Neuronal stem cell (in vitro differentiated cells): ENCODE measurements at regions not wholly inside any gene's neighbourhood (a gene's known extent, or its start where the extent isn't known, plus 50 kb on each side); places are given as distances from the start of the nearest gene placed in this dataset.

Experiments
- DNase-seq: peaks from one replicate; pipeline ENCODE4 v3.0.0-alpha.2; 2013; ENCODE audit warnings: low spot score
- H2AFZ ChIP-seq: one replicate; pipeline ENCODE4 v1.6.1; 2013; ENCODE audit warnings: mild to moderate bottlenecking, low read length, inconsistent platforms
- H2AK5ac ChIP-seq: 2 replicates; pipeline ENCODE4 v1.6.1; 2013; ENCODE audit warnings: low read depth, mild to moderate bottlenecking, inconsistent platforms, low read length, moderate library complexity, mixed read lengths
- H2BK120ac ChIP-seq: 2 replicates; pipeline ENCODE4 v1.6.1; 2013; ENCODE audit warnings: low read depth, mild to moderate bottlenecking, inconsistent platforms, low read length, moderate library complexity, mixed read lengths
- H2BK12ac ChIP-seq: one replicate; pipeline ENCODE4 v1.6.1; 2013; ENCODE audit warnings: low read length, inconsistent platforms
- H2BK15ac ChIP-seq: 2 replicates; pipeline ENCODE4 v1.6.1; 2013; ENCODE audit warnings: mild to moderate bottlenecking, low read length, inconsistent platforms, mixed read lengths
- H2BK5ac ChIP-seq: one replicate; pipeline ENCODE4 v1.6.1; 2013; ENCODE audit warnings: inconsistent platforms, mild to moderate bottlenecking, low read length, moderate library complexity
- H3K14ac ChIP-seq: one replicate; pipeline ENCODE4 v1.6.1; 2013; ENCODE audit warnings: low read length, inconsistent platforms
- H3K18ac ChIP-seq: 2 replicates; pipeline ENCODE4 v1.6.1; 2013; ENCODE audit warnings: low read length, inconsistent platforms
- H3K23ac ChIP-seq: 2 replicates; pipeline ENCODE4 v1.6.1; 2013; ENCODE audit warnings: low read depth, mild to moderate bottlenecking, mixed read lengths, low read length, inconsistent platforms; ENCODE audit not compliant: poor library complexity
- H3K27ac ChIP-seq: replicated peaks from 3 replicates; pipeline ENCODE4 v1.5.1; 2013; ENCODE audit warnings: low read length, inconsistent platforms
- H3K27me3 ChIP-seq, 3 experiments: 2 replicates each; pipeline ENCODE4 v1.6.1; 2013; ENCODE audit warnings: low read length in 3 of 3, mild to moderate bottlenecking in 2 of 3, inconsistent platforms in 1 of 3, low read depth in 1 of 3, mixed read lengths in 1 of 3, moderate library complexity in 1 of 3; ENCODE audit not compliant: control insufficient read depth in 3 of 3, insufficient read depth in 3 of 3
- H3K36me3 ChIP-seq, 2 donors: replicated peaks in 1 of 2; 2 replicates each; pipeline ENCODE4 v1.6.1; 2013; ENCODE audit warnings: low read length in 2 of 2; ENCODE audit not compliant: control insufficient read depth in 2 of 2, insufficient read depth in 2 of 2
- H3K4ac ChIP-seq: 2 replicates; pipeline ENCODE4 v1.6.1; 2013; ENCODE audit warnings: inconsistent platforms, mild to moderate bottlenecking, low read length, moderate library complexity
- H3K4me1 ChIP-seq, 2 donors: 1 replicate in 1 of 2; 2 replicates in 1 of 2; pipeline ENCODE4 v1.6.1; 2013; ENCODE audit warnings: low read length in 2 of 2, low read depth in 1 of 2; ENCODE audit not compliant: control insufficient read depth in 2 of 2, insufficient read depth in 1 of 2
- H3K4me2 ChIP-seq: one replicate; pipeline ENCODE4 v1.6.1; 2013; ENCODE audit warnings: mild to moderate bottlenecking, low read length, inconsistent platforms; ENCODE audit not compliant: insufficient read depth, poor library complexity, severe bottlenecking
- H3K4me3 ChIP-seq, 2 donors: 2 replicates each; pipeline ENCODE4 v1.5.1; 2013; ENCODE audit warnings: low read length in 2 of 2, mild to moderate bottlenecking in 2 of 2, inconsistent platforms in 1 of 2, moderate library complexity in 1 of 2
- H3K79me1 ChIP-seq: one replicate; pipeline ENCODE4 v1.6.1; 2013; ENCODE audit warnings: low read depth, mild to moderate bottlenecking, inconsistent platforms, low read length, moderate library complexity
- H3K9ac ChIP-seq: one replicate; pipeline ENCODE4 v1.6.1; 2013; ENCODE audit warnings: mild to moderate bottlenecking, low read depth, low read length, inconsistent platforms; ENCODE audit not compliant: poor library complexity
- H3K9me3 ChIP-seq, 2 donors: replicated peaks in 1 of 2; 2 replicates each; pipeline versions ENCODE3 to v1.6.1; 2013; ENCODE audit warnings: low read length in 2 of 2, mild to moderate bottlenecking in 2 of 2, inconsistent platforms in 1 of 2, low read depth in 1 of 2, mixed read lengths in 1 of 2, moderate library complexity in 1 of 2; ENCODE audit not compliant: control insufficient read depth in 2 of 2, insufficient read depth in 1 of 2
- H4K8ac ChIP-seq: one replicate; pipeline ENCODE4 v1.6.1; 2013; ENCODE audit warnings: low read depth, mild to moderate bottlenecking, inconsistent platforms, low read length, moderate library complexity
- H4K91ac ChIP-seq: one replicate; pipeline ENCODE4 v1.6.1; 2013; ENCODE audit warnings: low read length, low read depth, mild to moderate bottlenecking, inconsistent platforms; ENCODE audit not compliant: poor library complexity
- WGBS, 2 donors: extraction: QIAGEN DNeasy Blood & Tissue Kit; methylation state at CpG; one replicate each; pipeline ENCODE4 v1.1.7; 2013; ENCODE audit warnings: missing lambda C conversion rate in 2 of 2, mixed read lengths in 1 of 2; ENCODE audit not compliant: insufficient read length in 2 of 2, insufficient replicate concordance in 1 of 2; ENCODE audit errors: extremely low coverage in 2 of 2; 5-methylcytosine and 5-hydroxymethylcytosine counted together

DNA sequence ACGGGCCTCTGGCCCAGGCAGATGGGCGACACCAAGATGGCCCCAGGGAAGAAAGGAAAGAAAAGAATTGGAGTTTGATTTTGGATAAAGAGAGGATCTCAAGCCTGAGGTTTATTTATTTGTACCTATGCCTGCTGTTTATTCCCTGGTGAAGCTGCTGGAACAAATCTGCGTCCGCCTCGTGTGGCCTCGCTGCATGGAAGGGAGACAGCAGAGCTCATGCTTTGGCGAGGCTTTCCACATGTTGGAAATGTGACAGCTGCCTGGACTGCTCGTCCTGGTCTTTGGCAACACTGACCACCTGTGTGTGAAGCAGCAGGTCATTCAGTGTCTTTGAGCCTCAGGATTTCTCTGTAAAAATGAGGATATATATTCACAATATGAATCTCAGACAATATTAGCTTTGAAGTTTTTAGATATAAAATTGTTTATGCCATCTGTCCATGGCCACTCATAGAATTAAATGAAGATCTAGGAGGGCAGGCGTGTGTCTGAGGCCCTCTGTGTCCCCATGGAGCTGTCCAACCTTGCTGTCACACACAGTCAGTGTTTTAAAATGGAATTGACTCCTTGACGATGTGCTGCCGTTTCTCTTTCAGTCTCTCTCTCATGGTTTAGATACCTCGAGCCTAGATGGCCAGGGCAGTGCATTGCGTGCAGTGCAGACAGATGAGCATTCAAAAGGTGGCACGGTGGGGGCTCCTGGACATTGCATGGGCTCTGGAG, 94.3 kb downstream of the SOCS6 start:
- no peaks in the 10 kb centered on the region for H3K36me3 ChIP-seq
- peaks cover 7 to 11% of the 10 kb centered on the region in 2 donors for H3K4me1 ChIP-seq
- no peak overlapping the region for H3K18ac ChIP-seq
- no peak overlapping the region for H3K14ac ChIP-seq
- H4K91ac ChIP-seq = no peak overlapping the region
- H3K9ac ChIP-seq = no peak overlapping the region
- no peak overlapping the region for H2BK120ac ChIP-seq
- no CpG with 5 or more reads among the region's 14 CpGs for WGBS, 2 donors
- H2BK5ac ChIP-seq = no peak overlapping the region
- no peak overlapping the region for H3K27ac ChIP-seq
- no peak overlapping the region for H2BK15ac ChIP-seq
- H3K27me3 ChIP-seq = no peaks in the 10 kb centered on the region
- H3K23ac ChIP-seq = no peak overlapping the region
- no peaks in the 10 kb centered on the region for H3K9me3 ChIP-seq
- H2AK5ac ChIP-seq = no peak overlapping the region
- H3K79me1 ChIP-seq = no peaks in the 10 kb centered on the region
- H4K8ac ChIP-seq = no peak overlapping the region
- no peak overlapping the region for H3K4me2 ChIP-seq
- H3K4ac ChIP-seq = no peak overlapping the region
- H2AFZ ChIP-seq = no peak overlapping the region
- H3K4me3 ChIP-seq = no peak overlapping the region
- H2BK12ac ChIP-seq = no peak overlapping the region
- no peak for DNase-seq

DNA sequence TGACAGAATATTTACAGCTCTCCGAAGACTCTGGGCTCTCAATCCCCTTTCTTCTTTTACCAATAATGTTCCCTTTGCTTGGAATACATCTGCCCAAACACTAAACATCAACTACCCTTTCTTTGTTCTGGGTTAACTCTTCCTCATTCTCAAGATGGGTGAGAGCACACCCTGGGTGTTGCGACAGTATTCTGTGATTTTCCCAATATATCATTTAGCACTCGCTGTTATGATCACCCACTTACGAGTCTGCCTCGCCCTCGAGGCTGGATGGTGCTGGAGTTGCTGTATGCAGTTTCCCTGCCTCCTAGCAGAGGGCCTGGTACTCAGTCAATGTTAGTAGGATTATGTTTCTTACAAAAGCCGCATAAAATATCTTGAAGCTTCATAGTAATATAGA, 93.2 kb downstream of the SOCS6 start:
- Histone ChIP-seq H3K18ac (no peak overlapping the region), H3K27me3 (no peaks in the 10 kb centered on the region), H2BK120ac (no peak overlapping the region), H3K4me2 (no peak overlapping the region), H3K4me1 (peaks cover 7 to 11% of the 10 kb centered on the region in 2 donors), H3K9me3 (no peaks in the 10 kb centered on the region), H2AFZ (peak overlapping the region; percentile 71), H2BK15ac (no peak overlapping the region), H2BK12ac (no peak overlapping the region), H3K79me1 (no peaks in the 10 kb centered on the region), H3K27ac (peak overlapping the region; percentile 26), H3K4ac (no peak overlapping the region), H4K91ac (no peak overlapping the region), H3K4me3 (no peak overlapping the region), H3K36me3 (no peaks in the 10 kb centered on the region), H2AK5ac (no peak overlapping the region), H3K9ac (no peak overlapping the region), H3K14ac (no peak overlapping the region), H4K8ac (no peak overlapping the region), H3K23ac (no peak overlapping the region), H2BK5ac (no peak overlapping the region)
- no peak for DNase-seq
- WGBS, 2 donors = no CpG with 5 or more reads among the region's 7 CpGs

DNA sequence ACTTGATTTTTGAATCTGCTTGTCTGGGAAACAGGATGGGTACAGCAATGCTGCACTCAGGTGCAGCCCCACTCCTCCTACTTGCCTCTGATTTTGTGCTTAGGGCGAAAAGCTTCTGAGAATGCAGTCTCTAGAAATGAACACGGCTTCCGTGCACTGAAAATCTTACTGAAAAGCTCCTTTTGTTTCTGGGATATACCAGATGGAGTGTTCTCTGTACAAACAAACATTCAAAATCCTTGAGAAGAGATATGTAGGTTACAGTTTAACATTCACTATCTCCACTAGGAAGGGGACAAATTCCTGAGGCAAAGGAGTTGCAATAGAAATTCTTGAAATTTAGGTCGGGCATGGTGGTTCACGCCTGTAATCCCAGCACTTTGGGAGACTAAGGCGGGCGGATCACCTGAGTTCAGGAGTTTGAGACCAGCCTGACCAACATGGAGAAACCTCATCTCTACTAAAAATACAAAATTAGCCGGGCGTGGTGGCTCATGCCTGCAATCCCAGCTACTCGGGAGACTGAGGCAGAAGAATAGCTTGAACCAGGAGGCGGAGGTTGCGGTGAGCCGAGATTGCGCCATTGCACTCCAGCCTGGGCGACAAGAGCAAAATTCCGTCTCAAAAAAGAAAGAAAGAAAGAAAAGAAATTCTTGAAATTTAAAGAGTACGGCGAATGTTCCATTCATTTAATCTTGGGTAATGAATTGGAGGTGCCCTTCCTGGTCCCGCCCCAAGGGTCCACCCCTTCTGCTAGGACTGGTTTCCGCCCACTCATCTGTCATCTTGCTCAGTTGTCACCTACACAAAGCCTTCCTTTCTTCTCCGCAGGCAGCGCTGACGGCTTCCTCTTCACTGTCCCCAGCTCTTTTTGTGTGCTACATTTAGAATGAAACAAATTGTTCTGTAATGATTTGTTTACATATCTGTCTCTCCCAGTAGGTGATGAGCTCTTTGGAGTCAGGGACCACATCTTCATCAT, 92.4 kb downstream of the SOCS6 start:
- no peak overlapping the region for H3K4me2 ChIP-seq
- no peak overlapping the region for H3K4me3 ChIP-seq
- no peaks in the 10 kb centered on the region for H3K79me1 ChIP-seq
- WGBS, 2 donors = no CpG with 5 or more reads among the region's 23 CpGs
- H2BK120ac ChIP-seq = no peak overlapping the region
- no peak overlapping the region for H3K18ac ChIP-seq
- H4K8ac ChIP-seq = no peak overlapping the region
- H3K4me1 ChIP-seq = peaks cover 7 to 11% of the 10 kb centered on the region in 2 donors
- no peak overlapping the region for H2BK5ac ChIP-seq
- no peak overlapping the region for H2BK12ac ChIP-seq
- H3K14ac ChIP-seq = no peak overlapping the region
- H4K91ac ChIP-seq = no peak overlapping the region
- no peak overlapping the region for H2BK15ac ChIP-seq
- no peak overlapping the region for H3K4ac ChIP-seq
- H3K9me3 ChIP-seq = no peaks in the 10 kb centered on the region
- DNase-seq = peak; percentile 50
- no peaks in the 10 kb centered on the region for H3K36me3 ChIP-seq
- no peaks in the 10 kb centered on the region for H3K27me3 ChIP-seq
- peak overlapping the region; percentile 71 for H2AFZ ChIP-seq
- H3K9ac ChIP-seq = no peak overlapping the region
- H3K27ac ChIP-seq = no peak overlapping the region
- H3K23ac ChIP-seq = no peak overlapping the region
- no peak overlapping the region for H2AK5ac ChIP-seq
